RPMI7951 (cell line): ENCODE measurements at regions not wholly inside any gene's neighbourhood (a gene's known extent, or its start where the extent isn't known, plus 50 kb on each side); places are given as distances from the start of the nearest gene placed in this dataset.
"Not testable (repeated sequence)": the region's sequence is repeated elsewhere in the genome, so short reads cannot be mapped to it uniquely, and the experiment has no call there.

Source experiments
- DNase-seq: peaks from one replicate; pipeline ENCODE4 v3.0.0-alpha.2; 2012; ENCODE audit warnings: low read depth

- DNase-seq: no peak
Measured at GRCh38 chr12:126899926-126900792, 1366.8 kb upstream of the TMEM132C start.

GRCh38 chr12:126903027-126903876, 1363.7 kb upstream of the TMEM132C start:
- DNase-seq: no peak

GRCh38 chr12:126905752-126906151, 1361.2 kb upstream of the TMEM132C start:
- DNase-seq: no peak

- DNase-seq: no peak
Measured at GRCh38 chr12:126907900-126908764, 1358.8 kb upstream of the TMEM132C start.

GRCh38 chr12:126908765-126909142, 1358.2 kb upstream of the TMEM132C start:
- no peak for DNase-seq

GRCh38 chr12:126910570-126910969, 1356.4 kb upstream of the TMEM132C start:
- no peak for DNase-seq

- no peak for DNase-seq
Measured at GRCh38 chr12:126912111-126912510, 1354.9 kb upstream of the TMEM132C start.

- no peak for DNase-seq
Measured at GRCh38 chr12:126914170-126914793, 1352.7 kb upstream of the TMEM132C start.

- no peak for DNase-seq
Measured at GRCh38 chr12:126915309-126915708, 1351.7 kb upstream of the TMEM132C start.

GRCh38 chr12:126926023-126926594, 1340.9 kb upstream of the TMEM132C start:
- peak; percentile 5 for DNase-seq

GRCh38 chr12:126930234-126930633, 1336.7 kb upstream of the TMEM132C start:
- DNase-seq: peak; percentile 3

- DNase-seq: no peak
Measured at GRCh38 chr12:126932156-126932555, 1334.8 kb upstream of the TMEM132C start.

GRCh38 chr12:126935435-126935834, 1331.5 kb upstream of the TMEM132C start:
- DNase-seq: no peak

- peak; percentile 76 for DNase-seq
Measured at GRCh38 chr12:126936181-126936851, 1330.7 kb upstream of the TMEM132C start.

GRCh38 chr12:126937431-126937830, 1329.5 kb upstream of the TMEM132C start:
- DNase-seq: no peak

GRCh38 chr12:126944684-126945083, 1322.3 kb upstream of the TMEM132C start:
- peak; percentile 62 for DNase-seq

- DNase-seq: not testable (repeated sequence)
Measured at GRCh38 chr12:126946958-126947357, 1320.0 kb upstream of the TMEM132C start.

GRCh38 chr12:126949558-126949957, 1317.4 kb upstream of the TMEM132C start:
- DNase-seq: no peak

- DNase-seq: no peak
Measured at GRCh38 chr12:126950266-126950665, 1316.7 kb upstream of the TMEM132C start.
